Activated CD4-positive, alpha-beta T cell treated with anti-CD3 and anti-CD28 coated beads, Interleukin-2, amount 10 ng/mL, durations not matched to agents 24 days and 14 days (primary cell): ENCODE measurements at regions not wholly inside any gene's neighbourhood (a gene's known extent, or its start where the extent isn't known, plus 50 kb on each side); places are given as distances from the start of the nearest gene placed in this dataset.

Source experiments
- DNase-seq: peaks from one replicate; pipeline ENCODE4 v3.0.0; 2022
- H3K27ac Mint-ChIP-seq: one replicate; pipeline ENCODE4 v1.8.0; 2022; ENCODE audit warnings: mild to moderate bottlenecking, mixed read lengths
- H3K27me3 Mint-ChIP-seq: one replicate; pipeline ENCODE4 v1.8.0; 2022; ENCODE audit warnings: mixed read lengths
- H3K36me3 Mint-ChIP-seq: one replicate; pipeline ENCODE4 v1.8.0; 2022; ENCODE audit warnings: low read depth, mild to moderate bottlenecking, mixed read lengths
- H3K4me1 Mint-ChIP-seq: one replicate; pipeline ENCODE4 v1.8.0; 2021; ENCODE audit warnings: mixed read lengths
- H3K4me3 Mint-ChIP-seq: one replicate; pipeline ENCODE4 v1.8.0; 2022; ENCODE audit warnings: mild to moderate bottlenecking, moderate library complexity, mixed read lengths
- H3K9me3 Mint-ChIP-seq: one replicate; pipeline ENCODE4 v1.8.0; 2021; ENCODE audit warnings: mixed read lengths
- intact Hi-C: fragments of 100-400 bp; cut with micrococcal nuclease; formaldehyde crosslinking; loops from one replicate; pipeline ENCODE4 v1.15.1; 2023

- intact Hi-C loops, result no loop called here
- no peaks in the 10 kb centered on the region for H3K36me3 Mint-ChIP-seq
Measured at GRCh38 chr10:43855667-43856210, 207.1 kb upstream of the ZNF32 start.

DNA sequence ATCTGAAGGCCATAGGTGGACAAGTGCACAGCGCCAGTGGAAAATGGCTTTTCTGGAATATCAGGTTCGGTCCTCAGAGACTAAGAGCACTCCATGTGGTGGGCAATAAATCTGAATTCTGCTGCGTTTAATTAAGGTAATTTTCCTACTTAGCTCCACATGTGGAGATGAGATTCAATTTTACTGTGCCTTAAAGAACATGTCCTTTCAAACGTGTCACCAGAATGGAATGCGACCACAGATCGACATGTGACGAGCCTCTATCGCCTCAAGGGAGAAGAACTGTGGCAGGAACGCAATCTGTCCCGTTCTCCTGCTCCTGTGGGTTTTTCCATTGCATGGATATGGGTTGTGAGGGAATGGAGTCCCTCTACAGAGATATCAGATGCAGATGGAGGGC, 205.3 kb upstream of the ZNF32 start:
- Mint-ChIP-seq H3K36me3 (no peaks in the 10 kb centered on the region), H3K4me1 (no peaks in the 10 kb centered on the region), H3K9me3 (no peaks in the 10 kb centered on the region), H3K27ac (no peak overlapping the region), H3K27me3 (peaks cover 1% of the 10 kb centered on the region), H3K4me3 (no peak overlapping the region)
- no peak for DNase-seq
- intact Hi-C loops, result no loop called here

More at GRCh38 chr10:43855667-43856210, 207.1 kb upstream of the ZNF32 start:
- H3K27ac Mint-ChIP-seq, result no peak overlapping the region
- H3K4me3 Mint-ChIP-seq, result no peak overlapping the region
- peaks cover 2% of the 10 kb centered on the region for H3K27me3 Mint-ChIP-seq
- DNase-seq, result no peak
- no peaks in the 10 kb centered on the region for H3K9me3 Mint-ChIP-seq
- H3K4me1 Mint-ChIP-seq, result no peaks in the 10 kb centered on the region

DNA sequence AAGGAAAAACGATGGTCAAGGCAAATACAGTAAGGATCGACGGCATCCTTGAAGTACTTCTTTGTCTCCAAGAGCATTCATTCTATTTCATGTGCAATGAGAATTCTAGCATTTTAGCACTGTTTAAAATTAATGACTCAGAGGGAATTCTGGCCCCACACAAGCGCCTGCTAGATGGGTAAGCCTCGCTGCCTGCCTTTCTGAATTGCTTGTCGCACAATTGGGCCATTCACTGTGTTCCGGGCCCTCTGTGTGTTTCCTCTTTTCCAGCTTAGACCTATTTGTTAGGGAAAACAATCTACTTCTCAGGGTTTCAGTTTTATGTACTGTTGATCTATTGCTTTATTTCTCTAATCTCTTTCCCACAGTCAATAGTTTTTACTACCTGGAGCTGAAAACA, 204.7 kb upstream of the ZNF32 start:
- H3K9me3 Mint-ChIP-seq, result no peaks in the 10 kb centered on the region
- no peaks in the 10 kb centered on the region for H3K36me3 Mint-ChIP-seq
- H3K27ac Mint-ChIP-seq, result no peak overlapping the region
- intact Hi-C loops, result no loop called here
- no peaks in the 10 kb centered on the region for H3K4me1 Mint-ChIP-seq
- no peak overlapping the region for H3K4me3 Mint-ChIP-seq
- peaks cover 2% of the 10 kb centered on the region for H3K27me3 Mint-ChIP-seq
- no peak for DNase-seq

DNA sequence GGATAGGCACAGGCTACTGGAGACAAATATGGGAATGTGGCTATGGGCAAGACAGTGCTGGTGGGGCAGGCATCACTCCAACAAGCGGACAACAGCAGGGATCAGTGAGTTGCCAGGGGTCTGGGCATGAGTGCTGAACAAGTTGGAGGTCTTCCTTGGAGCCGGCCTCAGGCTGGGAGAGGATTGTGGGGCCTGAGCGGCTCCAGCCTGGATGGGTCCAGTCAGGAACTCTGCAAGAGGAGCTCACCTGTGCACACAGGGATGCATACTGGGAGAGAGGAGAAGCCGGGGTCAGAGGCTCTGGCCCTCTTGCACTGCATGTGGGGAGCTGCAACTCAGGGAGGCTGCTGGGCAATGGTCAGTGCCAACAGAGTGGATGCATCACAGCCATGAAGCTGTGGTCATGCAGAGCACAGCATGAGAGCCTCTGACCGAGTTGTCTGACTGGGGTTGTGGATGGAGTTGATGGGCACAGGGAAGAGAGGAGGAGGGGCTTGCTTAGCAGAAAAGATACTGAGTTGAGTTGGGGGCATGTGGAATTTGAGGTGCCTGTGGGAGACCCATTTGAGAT, 204.0 kb upstream of the ZNF32 start:
- peaks cover under 1% of the 10 kb centered on the region for H3K4me1 Mint-ChIP-seq

GRCh38 chr10:43852149-43852548, 203.5 kb upstream of the ZNF32 start:
- no peak for DNase-seq
- H3K36me3 Mint-ChIP-seq, result no peaks in the 10 kb centered on the region
- H3K27me3 Mint-ChIP-seq, result peaks cover 2% of the 10 kb centered on the region
- H3K27ac Mint-ChIP-seq, result no peak overlapping the region
- peaks cover 1% of the 10 kb centered on the region for H3K4me1 Mint-ChIP-seq
- intact Hi-C loops, result no loop called here
- H3K9me3 Mint-ChIP-seq, result peaks cover 6% of the 10 kb centered on the region
- H3K4me3 Mint-ChIP-seq, result no peak overlapping the region

More for the DNA sequence above, 204.0 kb upstream of the ZNF32 start:
- H3K9me3 Mint-ChIP-seq, result peaks cover 4% of the 10 kb centered on the region
- H3K4me3 Mint-ChIP-seq, result no peak overlapping the region
- intact Hi-C loops, result no loop called here
- DNase-seq, result no peak
- H3K36me3 Mint-ChIP-seq, result no peaks in the 10 kb centered on the region
- no peak overlapping the region for H3K27ac Mint-ChIP-seq
- peaks cover 2% of the 10 kb centered on the region for H3K27me3 Mint-ChIP-seq

- Mint-ChIP-seq H3K36me3 (no peaks in the 10 kb centered on the region), H3K4me1 (peaks cover 7% of the 10 kb centered on the region), H3K4me3 (no peak overlapping the region), H3K27me3 (peaks cover 2% of the 10 kb centered on the region), H3K9me3 (peaks cover 6% of the 10 kb centered on the region), H3K27ac (no peak overlapping the region)
- intact Hi-C loops, result no loop called here
- DNase-seq, result no peak
Measured at GRCh38 chr10:43851030-43851429, 202.3 kb upstream of the ZNF32 start.

DNA sequence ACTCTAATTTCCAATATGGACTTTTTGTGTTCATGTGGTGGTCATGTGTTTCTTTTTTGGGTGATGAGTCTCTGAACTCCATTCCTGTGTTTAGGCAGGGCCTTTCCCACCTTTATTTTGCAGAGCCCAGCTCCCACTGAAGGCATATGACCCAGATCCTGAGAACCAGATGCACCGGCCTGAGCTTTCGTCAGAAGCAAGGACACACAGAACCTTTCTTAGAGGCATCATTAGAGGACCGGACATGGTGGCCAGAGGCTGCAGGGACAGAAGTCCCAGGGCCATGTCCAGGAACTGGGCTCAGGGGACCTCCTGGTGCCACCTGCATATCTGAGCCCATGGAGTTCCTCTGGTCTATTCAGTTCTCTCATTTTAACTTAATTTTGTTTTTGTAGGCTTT, 200.9 kb upstream of the ZNF32 start:
- H3K4me1 Mint-ChIP-seq, result peaks cover 9% of the 10 kb centered on the region
- peaks cover 6% of the 10 kb centered on the region for H3K9me3 Mint-ChIP-seq
- H3K27ac Mint-ChIP-seq, result no peak overlapping the region
- intact Hi-C loops, result no loop called here
- no peak for DNase-seq
- H3K27me3 Mint-ChIP-seq, result peaks cover 2% of the 10 kb centered on the region
- no peaks in the 10 kb centered on the region for H3K36me3 Mint-ChIP-seq
- H3K4me3 Mint-ChIP-seq, result no peak overlapping the region

GRCh38 chr10:43846968-43847367, 198.3 kb upstream of the ZNF32 start:
- H3K4me1 Mint-ChIP-seq, result peaks cover 9% of the 10 kb centered on the region
- intact Hi-C loops, result no loop called here
- H3K4me3 Mint-ChIP-seq, result no peak overlapping the region
- no peak overlapping the region for H3K27ac Mint-ChIP-seq
- no peak for DNase-seq
- H3K36me3 Mint-ChIP-seq, result no peaks in the 10 kb centered on the region
- peaks cover 2% of the 10 kb centered on the region for H3K27me3 Mint-ChIP-seq
- H3K9me3 Mint-ChIP-seq, result peaks cover 6% of the 10 kb centered on the region

- peaks cover 6% of the 10 kb centered on the region for H3K9me3 Mint-ChIP-seq
- H3K27me3 Mint-ChIP-seq, result peaks cover 2% of the 10 kb centered on the region
- peak; percentile 70 for DNase-seq
- H3K27ac Mint-ChIP-seq, result peak overlapping the region; percentile 3
- H3K4me1 Mint-ChIP-seq, result peaks cover 9% of the 10 kb centered on the region
- intact Hi-C loops, result no loop called here
- peak overlapping the region; percentile 54 for H3K4me3 Mint-ChIP-seq
- H3K36me3 Mint-ChIP-seq, result no peaks in the 10 kb centered on the region
Measured at GRCh38 chr10:43846187-43846680, 197.6 kb upstream of the ZNF32 start.

DNA sequence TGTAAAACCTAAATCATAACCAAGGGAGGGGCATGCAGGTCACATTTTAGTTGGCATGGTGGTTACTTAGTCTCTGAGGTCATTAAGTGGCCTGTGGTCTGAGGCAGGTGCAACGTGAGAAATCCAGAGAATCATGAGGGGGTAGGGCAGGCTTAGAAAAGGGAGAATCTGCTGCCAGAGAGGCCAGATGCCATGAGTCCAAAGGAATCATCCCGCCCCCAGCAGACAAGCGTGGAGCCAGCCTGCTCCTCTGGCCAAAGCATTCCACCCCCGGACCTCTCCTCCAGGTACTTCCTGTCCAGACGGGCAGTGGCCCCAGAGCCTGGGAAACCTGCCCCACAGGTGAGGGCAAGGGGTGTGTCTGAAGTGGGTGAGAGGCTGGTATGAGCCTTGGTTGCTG, 196.4 kb upstream of the ZNF32 start:
- Mint-ChIP-seq H3K27ac (no peak overlapping the region), H3K27me3 (peaks cover 2% of the 10 kb centered on the region)

GRCh38 chr10:43844221-43844620, 195.5 kb upstream of the ZNF32 start:
- H3K4me1 Mint-ChIP-seq, result peaks cover 9% of the 10 kb centered on the region
- intact Hi-C loops, result no loop called here

More for the DNA sequence above, 196.4 kb upstream of the ZNF32 start:
- intact Hi-C loops, result no loop called here
- Mint-ChIP-seq H3K4me3 (no peak overlapping the region), H3K4me1 (peaks cover 9% of the 10 kb centered on the region), H3K36me3 (no peaks in the 10 kb centered on the region), H3K9me3 (peaks cover 6% of the 10 kb centered on the region)
- DNase-seq, result peak; percentile 45

DNA sequence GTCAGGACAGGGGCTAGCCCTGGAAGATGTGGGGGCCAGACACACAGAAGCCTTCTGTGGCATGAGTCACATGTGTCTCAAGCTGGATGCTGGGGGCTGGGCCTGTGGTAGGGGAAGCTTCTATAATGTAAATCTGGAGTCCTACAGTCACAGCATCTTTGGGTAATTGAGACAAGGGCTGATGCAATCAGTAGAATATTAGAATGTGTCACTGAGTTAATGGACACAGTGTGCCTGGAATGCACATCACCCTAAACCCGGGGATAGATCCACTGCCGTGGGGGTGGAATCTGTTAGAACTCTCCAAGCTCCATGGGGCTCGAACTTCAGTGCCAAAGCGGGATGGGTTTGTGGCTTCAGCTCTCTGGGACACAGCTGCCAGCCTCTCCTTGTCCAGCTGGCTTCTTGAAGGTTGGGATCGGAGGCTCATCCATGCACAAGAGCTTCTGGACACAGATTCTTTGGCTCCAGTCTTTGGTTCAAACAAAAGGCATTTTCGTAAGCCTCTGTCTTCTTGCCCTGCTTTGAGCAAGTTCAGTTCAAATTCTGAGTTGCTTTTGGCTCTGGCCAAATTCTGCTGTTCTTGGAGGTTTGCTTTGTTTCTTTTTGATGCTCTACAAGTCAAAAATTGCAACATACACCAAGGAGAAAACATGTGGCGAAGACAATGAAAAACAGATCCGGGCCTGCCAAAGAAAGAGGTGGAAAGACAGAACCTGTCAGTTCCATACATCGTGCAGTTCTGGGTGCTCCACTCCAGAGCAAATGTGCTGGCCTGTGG, 194.8 kb upstream of the ZNF32 start:
- intact Hi-C loops, result no loop called here
- DNase-seq, result peak; percentile 47
- peaks cover 6% of the 10 kb centered on the region for H3K9me3 Mint-ChIP-seq
- peaks cover 9% of the 10 kb centered on the region for H3K4me1 Mint-ChIP-seq
- H3K27me3 Mint-ChIP-seq, result peaks cover 6% of the 10 kb centered on the region
- no peak overlapping the region for H3K27ac Mint-ChIP-seq
- H3K36me3 Mint-ChIP-seq, result no peaks in the 10 kb centered on the region
- no peak overlapping the region for H3K4me3 Mint-ChIP-seq

More at GRCh38 chr10:43844221-43844620, 195.5 kb upstream of the ZNF32 start:
- H3K27me3 Mint-ChIP-seq, result peaks cover 6% of the 10 kb centered on the region
- no peak overlapping the region for H3K27ac Mint-ChIP-seq
- H3K4me3 Mint-ChIP-seq, result no peak overlapping the region
- H3K36me3 Mint-ChIP-seq, result no peaks in the 10 kb centered on the region
- peak; percentile 43 for DNase-seq
- peaks cover 6% of the 10 kb centered on the region for H3K9me3 Mint-ChIP-seq

DNA sequence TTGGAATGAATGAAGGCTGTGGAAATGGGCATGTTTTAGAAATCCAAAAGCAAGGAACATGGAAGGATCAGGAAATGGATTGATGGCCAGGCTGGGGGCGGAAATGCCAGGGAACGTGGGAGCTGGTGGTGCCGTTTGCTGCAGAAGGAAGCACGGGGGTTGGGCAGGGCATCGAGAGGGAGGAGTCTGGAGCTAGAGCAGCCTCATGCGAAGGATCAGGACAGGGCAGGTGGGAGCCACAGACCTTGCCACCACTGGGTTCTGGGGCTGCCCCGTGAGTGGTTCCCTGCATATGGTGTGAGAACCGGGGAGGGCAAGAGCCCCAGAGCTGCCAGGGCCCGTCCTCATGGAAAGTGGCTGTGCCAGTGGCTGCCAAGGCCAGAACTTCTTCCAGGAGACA, 193.8 kb upstream of the ZNF32 start:
- DNase-seq, result no peak
- Mint-ChIP-seq H3K4me1 (peaks cover 8% of the 10 kb centered on the region), H3K4me3 (no peak overlapping the region), H3K27ac (no peak overlapping the region), H3K36me3 (no peaks in the 10 kb centered on the region), H3K27me3 (peaks cover 6% of the 10 kb centered on the region), H3K9me3 (no peaks in the 10 kb centered on the region)
- intact Hi-C loops, result no loop called here

DNA sequence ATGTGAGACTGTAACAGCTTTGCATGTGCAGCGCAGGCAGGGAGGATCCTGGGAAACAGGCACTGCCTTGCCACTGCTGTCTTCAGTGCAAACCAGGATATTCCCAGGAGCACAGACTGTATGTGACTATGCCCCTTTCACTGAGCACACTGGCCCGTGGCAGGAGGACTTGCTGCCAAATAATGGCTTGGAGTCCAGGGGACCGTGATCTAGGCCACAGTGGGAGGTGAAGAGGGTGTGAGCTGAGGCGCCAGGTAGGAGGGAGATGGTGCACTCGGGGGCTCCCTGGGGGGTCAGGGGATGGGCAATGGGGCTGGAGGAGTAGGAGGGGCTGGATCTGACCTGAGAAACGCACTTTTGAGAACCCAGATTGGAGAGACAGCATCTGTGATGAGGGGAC, 193.4 kb upstream of the ZNF32 start:
- H3K9me3 Mint-ChIP-seq, result no peaks in the 10 kb centered on the region
- no peak overlapping the region for H3K4me3 Mint-ChIP-seq
- intact Hi-C loops, result no loop called here
- DNase-seq, result no peak
- H3K27me3 Mint-ChIP-seq, result peaks cover 9% of the 10 kb centered on the region
- H3K36me3 Mint-ChIP-seq, result no peaks in the 10 kb centered on the region
- no peak overlapping the region for H3K27ac Mint-ChIP-seq
- H3K4me1 Mint-ChIP-seq, result peaks cover 8% of the 10 kb centered on the region
